HG03469 (cell line): ENCODE measurements at regions not wholly inside any gene's neighbourhood (a gene's known extent, or its start where the extent isn't known, plus 50 kb on each side); places are given as distances from the start of the nearest gene placed in this dataset.

Experiments
- ATAC-seq: cut with Tn5 transposase; IDR thresholded peaks from one replicate; pipeline ENCODE4 v1.9.1; 2021; ENCODE audit warnings: mild to moderate bottlenecking, moderate library complexity, moderate number of reproducible peaks; ENCODE audit not compliant: unreplicated experiment

DNA sequence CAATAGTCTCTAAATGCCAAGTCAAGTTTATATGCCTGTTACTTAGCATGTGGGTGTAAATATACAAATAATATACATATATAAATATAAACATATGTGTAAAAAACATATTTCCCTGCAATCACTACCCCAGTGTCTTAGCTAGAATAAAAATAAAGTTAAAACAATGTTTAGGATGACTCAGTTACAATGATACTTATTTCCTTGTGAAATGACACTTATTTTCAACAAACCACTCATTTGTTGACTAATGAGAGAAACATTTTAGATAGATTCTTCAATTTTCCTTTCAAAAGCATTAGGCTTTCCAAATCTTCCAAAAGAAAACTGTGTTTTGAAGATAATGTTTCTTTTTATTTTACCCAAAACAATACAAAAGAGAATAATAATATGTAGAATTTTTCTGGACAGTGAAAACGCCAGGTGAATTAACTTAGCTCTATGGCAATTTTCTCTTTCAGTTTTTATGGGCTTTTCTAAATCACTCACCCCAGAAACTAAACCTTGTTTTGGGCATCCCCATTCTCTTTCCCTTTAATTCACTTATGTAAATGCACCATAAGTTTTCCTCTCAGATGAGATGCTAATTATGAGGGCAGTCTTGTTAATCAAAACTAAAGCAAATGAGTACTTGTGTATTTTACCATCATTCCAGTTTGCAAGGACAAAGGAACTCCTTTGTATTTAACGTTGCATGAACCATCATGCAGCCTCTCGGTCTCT is 465.9 kb downstream of the BCAT1 start:
- no peak for ATAC-seq

DNA sequence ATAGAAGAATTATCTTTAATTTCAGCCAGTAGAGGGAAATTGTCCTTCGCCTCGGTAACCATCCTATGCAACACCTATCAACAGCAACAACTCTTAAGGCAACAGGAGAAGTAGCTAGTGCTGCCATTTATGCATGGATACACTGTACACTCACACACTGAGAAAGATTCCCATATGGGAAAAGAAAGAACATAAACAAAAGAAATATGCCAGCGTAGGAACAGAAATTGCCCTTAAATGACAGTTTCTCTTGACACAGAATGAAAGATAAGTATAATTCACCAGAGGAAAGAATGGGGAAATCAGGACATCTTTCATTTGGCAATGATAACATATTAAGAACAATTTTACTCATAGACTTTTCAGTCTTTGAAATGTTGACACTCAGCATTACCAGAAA is 466.9 kb downstream of the BCAT1 start:
- no peak for ATAC-seq

DNA sequence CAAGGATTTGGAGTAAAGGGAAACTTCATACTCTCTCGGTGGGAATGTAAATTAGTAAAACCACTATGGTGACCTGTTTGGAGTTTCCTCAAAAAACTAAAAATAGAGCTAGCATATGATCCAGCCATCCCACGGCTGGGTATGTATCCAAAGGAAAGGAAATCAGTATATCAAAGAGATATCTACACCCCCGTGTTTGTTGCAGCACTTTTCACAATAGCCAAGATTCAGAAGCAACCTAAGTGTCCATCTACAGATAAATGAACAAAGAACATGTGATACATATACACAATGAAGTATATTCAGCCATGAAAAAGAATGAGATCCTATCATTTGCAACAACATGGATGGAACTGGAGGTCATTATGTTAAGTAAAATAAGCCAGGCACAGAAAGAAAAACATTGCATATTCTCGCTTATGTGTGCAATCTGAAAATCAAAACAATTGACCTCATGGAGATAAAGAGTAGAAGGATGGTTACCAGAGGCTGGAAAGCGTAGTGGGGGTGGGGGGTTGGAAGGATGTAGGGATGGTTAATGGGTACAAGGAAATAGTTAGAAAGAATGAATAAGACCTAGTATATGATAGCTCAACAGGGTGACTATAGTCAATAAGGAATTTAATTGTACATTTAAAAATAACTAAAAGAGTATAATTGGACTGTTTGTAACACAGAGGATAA is 468.0 kb downstream of the BCAT1 start:
- no peak for ATAC-seq

DNA sequence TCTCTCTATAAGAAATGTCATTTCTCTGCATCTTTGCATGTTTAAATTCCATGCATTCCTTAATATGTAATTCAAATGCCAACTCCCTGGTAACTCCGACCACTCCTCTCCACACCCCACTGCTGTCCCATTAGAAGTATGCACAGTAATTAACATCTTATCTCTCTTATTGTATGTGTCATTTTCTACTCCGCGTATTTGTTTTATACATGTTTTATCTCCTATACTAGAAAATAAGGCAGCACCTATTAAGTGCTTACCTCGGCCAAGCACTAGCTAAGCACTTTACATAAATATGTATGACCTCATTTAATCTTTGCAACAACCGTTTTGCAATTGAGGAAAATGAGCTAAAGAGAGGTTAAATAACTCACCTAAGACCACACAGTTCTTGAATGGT is 469.8 kb downstream of the BCAT1 start:
- ATAC-seq, result no peak

DNA sequence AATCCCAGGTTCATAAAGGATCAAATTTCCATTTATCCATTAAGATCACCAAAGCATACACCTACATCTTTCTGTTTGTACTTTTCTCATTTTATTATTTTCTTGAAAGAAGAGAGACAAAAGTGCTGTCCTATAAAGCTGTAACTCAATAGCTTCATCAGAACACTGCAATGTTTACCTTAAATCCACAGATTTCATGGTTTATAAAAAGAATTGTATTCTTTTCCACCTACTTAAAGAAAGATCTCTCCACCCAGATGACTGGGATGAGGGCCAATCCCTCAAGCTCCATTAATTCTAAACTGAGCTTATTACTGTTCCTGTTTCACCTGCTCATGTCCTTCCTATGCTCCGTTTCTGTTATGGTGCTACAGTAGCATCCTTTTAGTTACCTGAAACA is 470.6 kb downstream of the BCAT1 start:
- no peak for ATAC-seq

DNA sequence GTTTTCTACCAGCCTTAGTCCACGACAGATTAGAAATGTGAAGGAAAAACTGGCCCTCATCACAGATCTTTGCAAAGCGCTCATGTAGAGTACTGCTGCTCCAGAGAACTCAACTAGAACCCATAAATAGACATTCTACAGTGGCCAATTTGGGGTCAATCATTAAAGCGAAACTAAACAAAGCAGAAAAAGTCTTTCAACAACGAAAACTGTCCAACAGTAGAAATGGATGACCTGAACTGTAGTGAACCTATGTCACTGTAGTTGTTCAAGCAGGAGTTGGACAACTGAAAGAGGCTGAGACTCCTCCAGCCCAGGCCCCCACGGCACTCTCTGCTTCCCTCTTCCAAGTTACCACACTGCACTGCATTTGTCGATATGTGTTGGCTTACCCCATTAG is 472.6 kb downstream of the BCAT1 start:
- ATAC-seq, result no peak

DNA sequence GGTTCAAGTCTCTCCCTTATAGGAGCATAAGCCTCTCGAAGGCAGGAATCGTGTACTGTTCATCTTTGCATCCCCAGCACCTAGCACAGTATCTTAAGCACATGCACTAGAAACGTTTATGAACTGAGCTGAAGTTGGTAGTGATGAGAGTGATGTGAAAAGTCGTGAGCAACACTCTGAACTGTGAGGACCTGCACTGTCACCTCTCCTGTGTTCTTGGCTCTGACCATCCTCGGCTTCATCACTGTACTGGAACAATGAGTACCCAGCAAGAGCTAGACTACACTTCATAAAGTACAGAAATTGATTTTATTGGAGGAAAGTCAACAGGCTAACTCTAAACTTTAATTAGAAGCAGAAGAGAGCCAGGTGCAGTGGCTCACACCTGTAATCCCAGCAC is 473.6 kb downstream of the BCAT1 start:
- ATAC-seq, result no peak

DNA sequence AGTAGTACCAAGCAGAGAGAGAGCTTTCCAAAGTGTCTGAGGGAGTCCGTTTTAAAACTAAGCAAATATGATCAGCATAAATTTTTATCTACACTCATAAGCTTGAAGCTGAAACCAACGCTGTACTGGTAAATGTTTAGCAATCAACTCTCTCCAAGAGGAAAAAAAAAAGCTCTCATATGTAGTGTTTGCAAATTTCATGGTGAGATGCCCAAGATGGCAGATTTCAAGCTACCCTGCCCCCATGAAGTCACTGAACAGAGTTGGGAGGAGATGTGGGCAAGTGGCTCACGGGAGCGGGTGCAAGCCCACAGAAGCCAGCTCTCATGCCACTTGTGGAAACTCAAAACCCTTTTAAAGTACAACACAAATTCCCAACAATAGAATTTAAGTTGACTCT is 475.8 kb downstream of the BCAT1 start:
- ATAC-seq, result no peak

DNA sequence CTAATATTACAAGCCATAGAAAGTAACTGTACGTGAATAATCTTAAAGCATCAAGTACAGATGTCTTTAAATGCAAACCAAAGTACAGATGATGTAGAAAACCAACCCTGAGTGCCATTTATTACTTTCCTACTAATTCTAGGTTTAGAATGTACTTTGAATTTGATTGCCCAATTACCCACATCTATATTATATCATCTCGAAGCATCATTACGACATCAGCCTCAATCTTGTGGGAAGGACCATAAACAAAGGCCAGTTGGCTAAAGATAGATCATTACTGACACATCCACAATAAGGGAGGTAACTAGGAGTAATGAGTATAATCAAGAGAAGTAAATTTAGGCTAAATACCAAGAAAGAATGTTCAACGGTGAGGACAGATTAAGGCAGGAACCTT is 478.9 kb downstream of the BCAT1 start:
- no peak for ATAC-seq

DNA sequence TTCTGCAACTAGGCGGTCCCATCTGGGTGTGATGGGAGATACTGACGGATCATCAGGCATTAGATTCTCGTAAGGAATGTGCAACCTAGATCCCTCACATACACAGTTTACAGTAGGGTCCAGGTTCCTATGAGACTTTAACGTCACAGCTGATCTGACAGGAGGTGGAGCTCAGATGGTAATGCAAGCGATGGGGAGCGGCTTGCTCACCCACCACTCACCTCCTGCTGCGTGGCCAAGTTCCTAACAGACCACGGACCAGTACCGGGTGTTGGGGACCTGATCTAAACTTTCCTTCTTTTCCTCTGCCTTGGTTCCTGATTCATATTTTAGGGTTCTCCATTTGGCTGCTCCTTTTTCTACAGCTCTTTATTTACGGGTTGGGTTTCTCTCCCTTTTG is 479.8 kb downstream of the BCAT1 start:
- ATAC-seq, result no peak

DNA sequence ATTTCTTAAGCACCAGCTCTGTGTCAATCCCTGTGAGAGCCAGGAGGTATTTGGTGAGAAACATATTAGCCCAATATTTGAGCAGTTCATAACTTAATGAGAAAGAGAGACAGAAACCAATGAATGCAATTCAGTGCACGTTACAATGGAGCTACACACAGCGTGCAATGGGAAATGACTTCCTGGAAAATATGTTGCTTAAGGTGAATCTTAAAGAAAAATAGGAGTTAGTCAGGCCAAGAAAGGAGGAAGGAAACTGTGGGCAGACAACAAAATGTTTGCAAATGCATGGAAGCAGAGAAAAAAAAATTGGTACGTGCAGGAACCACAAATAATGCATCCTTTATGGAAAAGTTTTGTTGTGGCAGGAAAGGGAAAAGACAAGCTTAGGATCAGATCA is 481.7 kb downstream of the BCAT1 start:
- ATAC-seq, result no peak

DNA sequence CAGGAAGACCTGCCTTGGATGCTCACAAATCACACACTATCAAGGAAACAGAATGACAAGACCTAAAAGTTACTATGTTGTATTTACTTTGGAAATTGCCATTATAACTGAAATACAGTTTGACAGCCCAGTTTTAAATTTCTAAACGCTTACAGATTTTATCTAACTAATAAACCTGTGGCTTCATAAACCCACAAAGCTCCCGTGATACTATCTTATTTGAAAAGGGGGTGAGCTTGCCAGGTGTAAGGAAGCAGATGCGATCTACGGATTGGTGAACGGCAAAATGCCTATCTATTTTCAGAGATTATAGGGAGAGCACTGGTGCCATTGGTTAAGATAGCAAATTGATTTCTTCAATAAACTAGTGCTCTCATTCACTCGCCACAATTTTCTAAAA is 485.5 kb downstream of the BCAT1 start:
- ATAC-seq, result no peak

DNA sequence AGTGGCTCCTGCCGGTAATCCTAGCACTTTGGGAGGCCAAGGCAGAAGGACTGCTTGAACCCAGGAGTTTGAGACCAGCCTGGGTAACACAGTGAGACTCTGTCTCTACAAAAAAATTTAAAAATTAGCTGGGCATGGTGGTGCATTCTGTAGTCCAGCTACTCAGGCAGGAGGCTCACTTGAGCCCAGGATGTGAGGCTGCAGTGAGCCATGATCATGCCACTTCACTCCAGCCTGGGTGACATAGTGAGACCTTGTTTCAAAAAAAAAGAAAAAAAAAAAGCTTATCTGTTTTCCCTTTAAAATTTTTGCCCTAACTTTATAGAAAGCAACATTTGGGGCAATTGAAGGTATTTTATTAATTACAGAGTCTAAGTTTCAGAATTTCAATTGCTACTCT is 486.0 kb downstream of the BCAT1 start:
- ATAC-seq, result no peak

DNA sequence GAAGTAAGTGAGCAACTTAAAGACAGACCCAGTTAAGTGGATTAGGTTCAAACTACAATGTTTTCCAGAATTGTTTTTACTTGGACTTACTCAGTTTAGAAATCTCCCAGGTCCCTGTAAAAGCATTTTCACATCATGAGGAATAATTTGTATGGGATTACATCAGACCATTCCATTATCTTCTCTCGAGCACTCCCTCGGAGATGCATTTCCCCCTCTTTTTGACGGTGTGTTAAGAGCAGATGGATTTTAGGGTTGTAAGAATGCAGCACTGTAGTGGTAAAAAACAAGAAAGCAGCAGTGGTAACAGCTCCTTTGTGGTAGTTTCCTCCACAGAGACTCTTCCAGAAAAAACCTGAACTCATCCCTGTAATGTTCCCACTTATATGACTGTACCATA is 488.4 kb downstream of the BCAT1 start:
- ATAC-seq, result no peak

DNA sequence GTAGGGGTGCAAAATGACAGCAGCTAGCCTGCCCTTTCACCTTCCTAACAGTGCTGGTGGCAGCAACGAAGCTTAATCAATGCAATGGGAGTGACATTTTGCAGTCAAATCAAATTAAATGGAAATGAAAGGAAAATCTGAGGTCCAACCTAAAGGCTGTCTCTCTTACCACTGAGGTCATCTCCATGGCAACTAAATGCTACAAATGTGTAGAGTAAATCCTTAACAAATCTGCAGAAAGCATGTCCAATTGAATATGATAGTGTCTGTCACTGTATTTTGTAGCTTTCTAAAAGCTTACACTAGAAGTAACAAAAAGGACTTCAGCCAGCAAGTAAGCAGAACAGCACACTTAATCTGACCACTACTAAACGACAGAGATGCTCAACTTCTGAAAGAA is 488.8 kb downstream of the BCAT1 start:
- ATAC-seq, result no peak

DNA sequence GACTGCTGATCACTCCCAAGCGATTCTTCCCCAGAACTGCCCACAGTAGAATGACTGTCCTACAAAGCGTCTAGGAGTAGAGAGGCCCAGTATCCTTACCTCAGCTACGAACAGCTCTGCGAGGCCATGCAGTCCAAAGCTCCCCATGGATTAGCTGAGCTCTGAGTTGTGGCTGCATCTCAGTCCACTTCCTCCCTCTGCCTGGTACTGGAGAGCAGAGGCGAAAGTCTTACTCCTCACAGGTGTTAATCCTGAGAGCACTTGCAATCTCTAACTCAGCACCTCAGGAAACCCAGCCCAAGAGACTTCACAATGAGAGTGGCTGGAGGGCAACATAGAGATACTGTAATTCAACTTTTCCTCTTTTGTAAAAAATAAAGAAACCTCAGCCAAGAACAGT is 493.1 kb downstream of the BCAT1 start:
- no peak for ATAC-seq

DNA sequence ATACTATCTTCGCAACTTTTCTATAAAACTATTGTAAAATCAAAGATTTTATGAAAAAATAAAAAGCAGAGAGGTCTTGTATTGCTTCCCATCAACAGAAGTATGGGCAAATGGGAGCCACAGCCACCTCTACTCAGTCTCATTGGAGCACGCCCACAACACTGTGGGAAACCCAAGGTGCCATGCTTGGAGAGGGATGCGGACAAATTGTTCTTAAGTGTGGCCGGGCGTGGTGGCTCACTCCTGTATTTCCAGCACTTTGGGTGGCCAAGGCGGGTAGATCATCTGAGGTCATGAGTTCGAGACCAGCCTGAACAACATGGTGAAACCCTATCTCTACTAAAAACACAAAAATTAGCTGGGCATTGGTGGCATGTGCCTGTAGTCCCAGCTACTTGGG is 498.2 kb upstream of the SOX5 start:
- ATAC-seq, result no peak

DNA sequence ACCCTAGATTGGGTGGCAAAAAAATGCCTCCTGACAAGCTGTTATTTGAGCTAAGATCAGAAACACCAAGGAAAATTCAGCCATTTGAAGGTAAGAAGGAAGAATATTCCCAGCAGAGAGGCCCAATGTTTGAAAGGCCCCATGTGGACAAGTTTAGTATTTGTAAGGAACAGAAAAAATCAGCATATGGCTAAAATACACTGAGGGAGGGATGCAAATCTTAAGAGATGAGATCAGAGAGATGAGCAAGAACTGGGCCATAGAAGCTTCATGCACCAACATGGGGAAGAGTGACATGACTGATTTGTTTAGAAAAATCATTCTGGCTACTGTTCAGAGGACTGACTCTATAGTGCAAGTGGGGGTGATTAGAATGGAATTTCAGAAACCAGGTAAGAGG is 496.8 kb upstream of the SOX5 start:
- no peak for ATAC-seq

DNA sequence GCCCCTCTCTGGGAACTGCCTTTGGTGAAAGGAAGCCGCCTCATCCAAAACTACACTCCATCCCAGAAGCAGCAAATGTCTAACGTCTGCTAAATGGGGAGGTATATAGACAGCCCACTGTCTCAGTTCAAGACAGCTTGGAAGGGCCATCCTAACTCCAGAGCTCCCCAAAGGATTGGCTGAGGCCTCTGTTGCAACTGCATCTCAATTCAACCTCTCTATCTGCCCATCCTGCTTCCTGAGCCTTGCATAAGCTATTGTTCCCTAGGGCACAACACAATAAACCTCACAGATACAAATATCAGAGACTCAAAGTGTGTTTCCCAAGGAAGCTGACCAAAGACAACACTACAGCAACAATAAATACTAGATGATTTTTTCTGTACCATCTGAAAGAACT is 495.2 kb upstream of the SOX5 start:
- ATAC-seq, result no peak

DNA sequence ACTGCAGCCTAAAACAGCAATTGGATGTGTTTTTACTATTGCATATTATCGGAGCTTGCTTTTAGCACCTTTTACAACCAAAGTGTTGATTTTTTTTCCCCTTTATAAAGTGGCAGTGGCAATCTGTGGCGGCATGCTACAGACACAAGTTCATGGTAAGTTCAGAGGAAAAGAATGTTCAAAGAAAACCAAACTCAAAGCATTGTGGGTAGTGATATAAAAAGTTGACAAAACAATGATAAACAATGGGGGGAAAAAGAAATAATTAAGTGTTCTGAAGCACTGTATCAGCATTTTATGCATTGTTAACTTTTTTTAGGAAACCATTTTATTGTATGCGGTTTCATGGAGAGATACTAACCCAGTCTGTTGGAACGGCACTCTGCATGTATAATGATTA is 492.0 kb upstream of the SOX5 start:
- no peak for ATAC-seq

DNA sequence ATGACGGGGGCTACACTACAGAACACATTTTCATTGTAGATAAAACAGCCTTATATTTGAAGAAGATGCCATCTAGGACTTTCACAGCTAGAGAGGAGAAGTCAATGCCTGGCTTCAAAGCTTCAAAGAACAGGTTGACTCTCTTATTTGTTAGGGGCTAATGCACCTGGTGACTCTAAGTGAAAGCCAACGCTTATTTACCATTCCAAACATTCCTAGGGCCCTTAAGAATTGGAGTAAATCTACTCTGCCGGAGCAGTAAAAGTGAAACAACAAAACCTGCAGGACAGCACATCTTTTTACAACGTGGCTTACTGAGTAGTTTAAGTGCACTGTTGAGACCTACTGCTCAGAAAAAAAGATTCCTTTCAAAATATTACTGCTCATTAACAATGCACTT is 487.2 kb upstream of the SOX5 start:
- no peak for ATAC-seq

DNA sequence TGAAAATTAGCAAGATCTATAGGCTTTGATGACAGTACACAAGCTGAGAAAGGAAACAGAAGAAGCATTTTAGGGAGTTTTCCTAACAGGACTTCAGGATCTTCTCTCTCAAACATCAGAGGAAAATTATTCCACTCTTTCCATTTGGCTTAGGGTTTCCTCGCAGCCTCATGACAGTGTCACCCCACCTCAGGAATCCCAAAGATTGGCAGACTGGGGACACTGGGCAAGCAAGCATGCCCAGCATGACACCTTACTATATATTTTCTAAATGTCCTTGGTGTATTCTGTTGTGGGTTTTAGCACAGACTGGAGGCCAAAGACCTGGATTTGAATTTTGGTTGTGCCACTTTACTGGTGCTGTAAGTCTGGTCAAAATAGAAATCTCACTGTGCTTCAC is 482.4 kb upstream of the SOX5 start:
- ATAC-seq, result no peak

DNA sequence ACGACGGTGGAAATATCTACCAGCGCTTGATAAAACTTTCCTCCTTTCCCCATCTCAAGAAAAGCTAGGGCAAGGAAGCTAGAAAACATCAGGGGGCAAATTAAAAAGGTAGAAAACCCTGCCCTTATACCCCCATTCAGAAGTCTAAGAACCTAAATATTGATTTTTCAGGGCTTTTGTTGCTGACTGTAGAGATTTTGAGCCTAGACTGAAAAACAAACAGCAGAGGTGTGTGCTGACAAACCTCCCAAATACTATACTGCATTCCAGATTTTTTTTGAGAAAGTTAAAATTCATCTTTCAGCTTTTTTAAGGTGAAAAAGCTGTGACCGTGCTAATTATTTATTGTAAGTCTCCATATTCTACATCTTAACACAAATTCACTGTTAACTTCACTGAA is 478.3 kb upstream of the SOX5 start:
- no peak for ATAC-seq
